ENCODE measurements at regions not wholly inside any gene's neighbourhood (a gene's known extent, or its start where the extent isn't known, plus 50 kb on each side); places are given as distances from the start of the nearest gene placed in this dataset.

DNA sequence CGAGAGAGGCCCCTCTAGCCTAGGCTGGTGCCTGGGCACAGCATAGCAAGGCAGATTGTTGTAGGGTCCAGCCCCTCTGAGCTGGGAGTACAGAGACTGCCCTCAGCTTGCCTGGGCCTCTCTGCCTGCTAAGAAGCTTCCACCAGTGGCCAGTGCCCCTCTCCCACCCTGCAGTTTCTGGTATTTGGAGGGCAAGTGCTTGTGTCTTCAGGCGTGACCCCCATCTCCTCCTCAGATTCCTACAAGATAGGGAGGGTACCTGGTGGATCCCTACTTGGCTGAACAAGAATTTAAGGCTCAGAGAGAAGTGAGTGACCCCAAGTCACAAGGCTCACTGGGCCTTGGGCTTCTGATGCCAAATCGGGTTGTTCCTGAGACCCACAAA lies 152.7 kb downstream of the URI1 start:
- DNase-seq (ENCODE audit: extremely low spot score, unreplicated experiment): no peak
- no peaks in the 10 kb centered on the region for H3K27me3 Mint-ChIP-seq (ENCODE audit: unreplicated experiment)
- H3K9me3 Mint-ChIP-seq (ENCODE audit: unreplicated experiment): peaks cover 5% of the 10 kb centered on the region
- no peak overlapping the region for H3K4me3 Mint-ChIP-seq (ENCODE audit: unreplicated experiment)
- no peaks in the 10 kb centered on the region for H3K36me3 Mint-ChIP-seq (ENCODE audit: unreplicated experiment)
- no peak overlapping the region for H3K27ac Mint-ChIP-seq (ENCODE audit: unreplicated experiment)
- H3K4me1 Mint-ChIP-seq (ENCODE audit: unreplicated experiment): no peaks in the 10 kb centered on the region
- TF ChIP-seq, protein P1, sequence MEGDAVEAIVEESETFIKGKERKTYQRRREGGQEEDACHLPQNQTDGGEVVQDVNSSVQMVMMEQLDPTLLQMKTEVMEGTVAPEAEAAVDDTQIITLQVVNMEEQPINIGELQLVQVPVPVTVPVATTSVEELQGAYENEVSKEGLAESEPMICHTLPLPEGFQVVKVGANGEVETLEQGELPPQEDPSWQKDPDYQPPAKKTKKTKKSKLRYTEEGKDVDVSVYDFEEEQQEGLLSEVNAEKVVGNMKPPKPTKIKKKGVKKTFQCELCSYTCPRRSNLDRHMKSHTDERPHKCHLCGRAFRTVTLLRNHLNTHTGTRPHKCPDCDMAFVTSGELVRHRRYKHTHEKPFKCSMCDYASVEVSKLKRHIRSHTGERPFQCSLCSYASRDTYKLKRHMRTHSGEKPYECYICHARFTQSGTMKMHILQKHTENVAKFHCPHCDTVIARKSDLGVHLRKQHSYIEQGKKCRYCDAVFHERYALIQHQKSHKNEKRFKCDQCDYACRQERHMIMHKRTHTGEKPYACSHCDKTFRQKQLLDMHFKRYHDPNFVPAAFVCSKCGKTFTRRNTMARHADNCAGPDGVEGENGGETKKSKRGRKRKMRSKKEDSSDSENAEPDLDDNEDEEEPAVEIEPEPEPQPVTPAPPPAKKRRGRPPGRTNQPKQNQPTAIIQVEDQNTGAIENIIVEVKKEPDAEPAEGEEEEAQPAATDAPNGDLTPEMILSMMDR (IDR thresholded peaks at IDR 0.05): no peak

DNA sequence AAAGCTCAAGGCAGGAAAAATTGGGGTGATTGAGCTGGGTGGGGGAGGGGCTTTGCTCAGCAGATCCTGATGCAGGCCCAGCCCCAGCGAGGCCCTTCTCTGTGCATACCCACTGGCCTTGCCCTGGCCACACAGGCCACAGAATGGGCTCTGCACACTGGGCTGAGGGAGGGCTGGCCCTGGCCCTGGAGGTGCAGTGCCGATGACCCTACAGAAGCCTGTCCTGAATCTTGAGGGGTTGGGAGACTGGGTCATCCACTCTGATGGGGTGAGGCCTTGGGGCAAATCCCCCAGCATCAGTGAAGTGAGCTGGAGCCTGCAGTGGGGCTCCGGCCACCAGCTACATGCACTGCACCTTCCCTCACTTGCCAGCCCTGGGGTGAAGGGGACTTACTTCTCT lies 153.1 kb downstream of the URI1 start:
- DNase-seq (ENCODE audit: extremely low spot score, unreplicated experiment): no peak
- Mint-ChIP-seq H3K4me3 (ENCODE audit: unreplicated experiment) (no peak overlapping the region), H3K9me3 (ENCODE audit: unreplicated experiment) (peaks cover 5% of the 10 kb centered on the region), H3K27me3 (ENCODE audit: unreplicated experiment) (no peaks in the 10 kb centered on the region), H3K27ac (ENCODE audit: unreplicated experiment) (no peak overlapping the region), H3K36me3 (ENCODE audit: unreplicated experiment) (no peaks in the 10 kb centered on the region), H3K4me1 (ENCODE audit: unreplicated experiment) (no peaks in the 10 kb centered on the region)
- TF ChIP-seq, protein P1 (IDR thresholded peaks at IDR 0.05): no peak

DNA sequence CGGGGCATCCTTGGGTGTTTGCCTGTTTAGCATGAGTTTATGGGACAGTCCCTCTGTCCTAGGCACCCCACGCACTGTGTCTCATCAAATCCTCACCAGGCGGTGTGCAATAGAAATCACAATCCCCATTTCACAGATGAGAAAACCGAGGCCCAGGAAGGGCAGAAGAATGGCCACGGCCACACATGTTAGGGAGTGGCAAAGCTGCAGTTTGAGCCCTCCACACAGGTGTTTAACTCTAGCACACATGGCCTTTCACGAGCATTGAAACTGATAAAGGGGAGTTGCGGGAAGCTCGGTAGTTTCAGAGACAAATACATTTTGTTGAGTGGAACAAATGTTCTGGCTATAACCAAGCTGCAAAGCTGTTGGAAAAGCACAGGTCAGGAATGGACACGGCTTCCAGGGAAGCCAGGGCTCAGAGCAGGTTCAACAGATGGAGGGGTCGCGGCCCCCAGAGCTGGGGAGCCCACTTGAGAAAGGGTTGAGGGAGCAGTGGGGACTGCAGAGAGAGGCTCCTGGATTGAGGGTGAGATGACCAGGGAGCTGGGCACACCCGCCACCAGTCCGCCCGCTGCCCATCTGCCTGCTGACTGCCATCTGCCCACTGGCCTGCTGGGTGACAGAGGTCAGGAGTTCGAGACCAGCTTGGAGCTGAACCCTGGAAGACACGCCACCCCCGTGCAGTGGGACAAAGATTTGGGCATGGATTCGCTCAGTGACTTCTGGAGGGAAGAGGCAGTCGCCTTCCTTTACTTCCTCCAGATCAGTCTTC lies 154.7 kb downstream of the URI1 start:
- H3K4me3 Mint-ChIP-seq (ENCODE audit: unreplicated experiment): no peak overlapping the region
- peaks cover 11% of the 10 kb centered on the region for H3K9me3 Mint-ChIP-seq (ENCODE audit: unreplicated experiment)
- H3K27me3 Mint-ChIP-seq (ENCODE audit: unreplicated experiment): no peaks in the 10 kb centered on the region
- no peaks in the 10 kb centered on the region for H3K36me3 Mint-ChIP-seq (ENCODE audit: unreplicated experiment)
- DNase-seq (ENCODE audit: extremely low spot score, unreplicated experiment): no peak
- TF ChIP-seq, protein P1 (IDR thresholded peaks at IDR 0.05): no peak
- H3K4me1 Mint-ChIP-seq (ENCODE audit: unreplicated experiment): no peaks in the 10 kb centered on the region
- no peak overlapping the region for H3K27ac Mint-ChIP-seq (ENCODE audit: unreplicated experiment)

DNA sequence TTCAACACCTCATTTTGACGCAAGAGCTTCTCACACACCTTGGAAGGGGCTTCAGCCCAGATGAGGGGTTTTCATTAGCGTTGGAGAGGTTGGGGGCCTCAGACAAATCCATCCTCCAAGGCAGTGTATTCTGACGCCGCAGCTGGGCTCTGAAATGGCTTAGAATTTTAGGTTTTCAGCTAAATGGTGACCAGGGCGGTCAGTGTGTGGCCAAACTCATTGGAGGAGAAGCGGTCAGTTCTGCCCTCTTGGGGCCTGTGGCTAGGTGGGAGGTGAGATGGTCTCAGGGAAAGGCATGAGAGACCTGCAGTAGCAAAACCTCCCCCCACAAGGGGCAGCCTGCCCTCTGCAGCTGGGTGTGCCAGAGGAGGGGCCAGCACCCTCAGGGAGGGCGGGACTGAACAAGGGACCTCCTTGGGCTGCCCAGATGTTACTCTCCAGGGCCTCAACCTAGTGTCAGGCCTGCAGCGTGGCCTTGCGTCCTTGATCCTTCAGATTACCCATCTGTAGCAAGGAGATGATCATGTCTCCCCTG lies 155.8 kb downstream of the URI1 start:
- Mint-ChIP-seq H3K4me1 (ENCODE audit: unreplicated experiment) (no peaks in the 10 kb centered on the region), H3K27ac (ENCODE audit: unreplicated experiment) (no peak overlapping the region), H3K36me3 (ENCODE audit: unreplicated experiment) (no peaks in the 10 kb centered on the region), H3K9me3 (ENCODE audit: unreplicated experiment) (peaks cover 11% of the 10 kb centered on the region), H3K4me3 (ENCODE audit: unreplicated experiment) (no peak overlapping the region), H3K27me3 (ENCODE audit: unreplicated experiment) (no peaks in the 10 kb centered on the region)
- DNase-seq (ENCODE audit: extremely low spot score, unreplicated experiment): no peak
- TF ChIP-seq, protein P1 (IDR thresholded peaks at IDR 0.05): no peak

DNA sequence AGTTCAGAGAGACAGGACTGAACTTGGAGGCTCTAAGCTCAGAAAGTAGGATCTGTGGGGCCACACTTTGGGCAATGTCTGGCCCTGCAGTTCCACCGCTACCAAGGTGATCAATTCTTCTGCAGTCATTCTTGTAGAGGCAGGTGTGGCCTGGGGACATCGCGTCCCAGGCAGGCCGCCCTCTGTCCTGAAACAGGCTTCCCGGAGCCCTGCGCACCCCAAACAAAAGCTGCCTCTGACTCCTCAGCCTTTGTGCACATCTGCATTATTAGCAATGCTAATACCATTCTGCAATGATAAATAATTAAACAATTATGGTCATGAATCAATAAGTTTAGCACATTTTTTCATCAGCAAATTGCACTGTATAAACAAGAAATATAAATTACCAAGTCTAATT lies 160.2 kb downstream of the URI1 start:
- Mint-ChIP-seq H3K4me3 (ENCODE audit: unreplicated experiment) (no peak overlapping the region), H3K9me3 (ENCODE audit: unreplicated experiment) (peaks cover 11% of the 10 kb centered on the region), H3K27ac (ENCODE audit: unreplicated experiment) (no peak overlapping the region), H3K4me1 (ENCODE audit: unreplicated experiment) (no peaks in the 10 kb centered on the region), H3K36me3 (ENCODE audit: unreplicated experiment) (no peaks in the 10 kb centered on the region), H3K27me3 (ENCODE audit: unreplicated experiment) (no peaks in the 10 kb centered on the region)
- DNase-seq (ENCODE audit: extremely low spot score, unreplicated experiment): no peak
- TF ChIP-seq, protein P1 (IDR thresholded peaks at IDR 0.05): no peak

Measured in osteocyte (in vitro differentiated cells).